Neuronal stem cell (in vitro differentiated cells): ENCODE measurements at regions not wholly inside any gene's neighbourhood (a gene's known extent, or its start where the extent isn't known, plus 50 kb on each side); places are given as distances from the start of the nearest gene placed in this dataset.

Source experiments
- DNase-seq: peaks from one replicate; pipeline ENCODE4 v3.0.0-alpha.2; 2013; ENCODE audit warnings: low spot score
- H2AFZ ChIP-seq: one replicate; pipeline ENCODE4 v1.6.1; 2013; ENCODE audit warnings: mild to moderate bottlenecking, low read length, inconsistent platforms
- H2AK5ac ChIP-seq: 2 replicates; pipeline ENCODE4 v1.6.1; 2013; ENCODE audit warnings: low read depth, mild to moderate bottlenecking, inconsistent platforms, low read length, moderate library complexity, mixed read lengths
- H2BK120ac ChIP-seq: 2 replicates; pipeline ENCODE4 v1.6.1; 2013; ENCODE audit warnings: low read depth, mild to moderate bottlenecking, inconsistent platforms, low read length, moderate library complexity, mixed read lengths
- H2BK12ac ChIP-seq: one replicate; pipeline ENCODE4 v1.6.1; 2013; ENCODE audit warnings: low read length, inconsistent platforms
- H2BK15ac ChIP-seq: 2 replicates; pipeline ENCODE4 v1.6.1; 2013; ENCODE audit warnings: mild to moderate bottlenecking, low read length, inconsistent platforms, mixed read lengths
- H2BK5ac ChIP-seq: one replicate; pipeline ENCODE4 v1.6.1; 2013; ENCODE audit warnings: inconsistent platforms, mild to moderate bottlenecking, low read length, moderate library complexity
- H3K14ac ChIP-seq: one replicate; pipeline ENCODE4 v1.6.1; 2013; ENCODE audit warnings: low read length, inconsistent platforms
- H3K18ac ChIP-seq: 2 replicates; pipeline ENCODE4 v1.6.1; 2013; ENCODE audit warnings: low read length, inconsistent platforms
- H3K23ac ChIP-seq: 2 replicates; pipeline ENCODE4 v1.6.1; 2013; ENCODE audit warnings: low read depth, mild to moderate bottlenecking, mixed read lengths, low read length, inconsistent platforms; ENCODE audit not compliant: poor library complexity
- H3K27ac ChIP-seq: replicated peaks from 3 replicates; pipeline ENCODE4 v1.5.1; 2013; ENCODE audit warnings: low read length, inconsistent platforms
- H3K27me3 ChIP-seq, 3 experiments: 2 replicates each; pipeline ENCODE4 v1.6.1; 2013; ENCODE audit warnings: low read length in 3 of 3, mild to moderate bottlenecking in 2 of 3, inconsistent platforms in 1 of 3, low read depth in 1 of 3, mixed read lengths in 1 of 3, moderate library complexity in 1 of 3; ENCODE audit not compliant: control insufficient read depth in 3 of 3, insufficient read depth in 3 of 3
- H3K36me3 ChIP-seq, 2 donors: replicated peaks in 1 of 2; 2 replicates each; pipeline ENCODE4 v1.6.1; 2013; ENCODE audit warnings: low read length in 2 of 2; ENCODE audit not compliant: control insufficient read depth in 2 of 2, insufficient read depth in 2 of 2
- H3K4ac ChIP-seq: 2 replicates; pipeline ENCODE4 v1.6.1; 2013; ENCODE audit warnings: inconsistent platforms, mild to moderate bottlenecking, low read length, moderate library complexity
- H3K4me1 ChIP-seq, 2 donors: 1 replicate in 1 of 2; 2 replicates in 1 of 2; pipeline ENCODE4 v1.6.1; 2013; ENCODE audit warnings: low read length in 2 of 2, low read depth in 1 of 2; ENCODE audit not compliant: control insufficient read depth in 2 of 2, insufficient read depth in 1 of 2
- H3K4me2 ChIP-seq: one replicate; pipeline ENCODE4 v1.6.1; 2013; ENCODE audit warnings: mild to moderate bottlenecking, low read length, inconsistent platforms; ENCODE audit not compliant: insufficient read depth, poor library complexity, severe bottlenecking
- H3K4me3 ChIP-seq, 2 donors: 2 replicates each; pipeline ENCODE4 v1.5.1; 2013; ENCODE audit warnings: low read length in 2 of 2, mild to moderate bottlenecking in 2 of 2, inconsistent platforms in 1 of 2, moderate library complexity in 1 of 2
- H3K79me1 ChIP-seq: one replicate; pipeline ENCODE4 v1.6.1; 2013; ENCODE audit warnings: low read depth, mild to moderate bottlenecking, inconsistent platforms, low read length, moderate library complexity
- H3K9ac ChIP-seq: one replicate; pipeline ENCODE4 v1.6.1; 2013; ENCODE audit warnings: mild to moderate bottlenecking, low read depth, low read length, inconsistent platforms; ENCODE audit not compliant: poor library complexity
- H3K9me3 ChIP-seq, 2 donors: replicated peaks in 1 of 2; 2 replicates each; pipeline versions ENCODE3 to v1.6.1; 2013; ENCODE audit warnings: low read length in 2 of 2, mild to moderate bottlenecking in 2 of 2, inconsistent platforms in 1 of 2, low read depth in 1 of 2, mixed read lengths in 1 of 2, moderate library complexity in 1 of 2; ENCODE audit not compliant: control insufficient read depth in 2 of 2, insufficient read depth in 1 of 2
- H4K8ac ChIP-seq: one replicate; pipeline ENCODE4 v1.6.1; 2013; ENCODE audit warnings: low read depth, mild to moderate bottlenecking, inconsistent platforms, low read length, moderate library complexity
- H4K91ac ChIP-seq: one replicate; pipeline ENCODE4 v1.6.1; 2013; ENCODE audit warnings: low read length, low read depth, mild to moderate bottlenecking, inconsistent platforms; ENCODE audit not compliant: poor library complexity
- WGBS, 2 donors: extraction: QIAGEN DNeasy Blood & Tissue Kit; methylation state at CpG; one replicate each; pipeline ENCODE4 v1.1.7; 2013; ENCODE audit warnings: missing lambda C conversion rate in 2 of 2, mixed read lengths in 1 of 2; ENCODE audit not compliant: insufficient read length in 2 of 2, insufficient replicate concordance in 1 of 2; ENCODE audit errors: extremely low coverage in 2 of 2; 5-methylcytosine and 5-hydroxymethylcytosine counted together

DNA sequence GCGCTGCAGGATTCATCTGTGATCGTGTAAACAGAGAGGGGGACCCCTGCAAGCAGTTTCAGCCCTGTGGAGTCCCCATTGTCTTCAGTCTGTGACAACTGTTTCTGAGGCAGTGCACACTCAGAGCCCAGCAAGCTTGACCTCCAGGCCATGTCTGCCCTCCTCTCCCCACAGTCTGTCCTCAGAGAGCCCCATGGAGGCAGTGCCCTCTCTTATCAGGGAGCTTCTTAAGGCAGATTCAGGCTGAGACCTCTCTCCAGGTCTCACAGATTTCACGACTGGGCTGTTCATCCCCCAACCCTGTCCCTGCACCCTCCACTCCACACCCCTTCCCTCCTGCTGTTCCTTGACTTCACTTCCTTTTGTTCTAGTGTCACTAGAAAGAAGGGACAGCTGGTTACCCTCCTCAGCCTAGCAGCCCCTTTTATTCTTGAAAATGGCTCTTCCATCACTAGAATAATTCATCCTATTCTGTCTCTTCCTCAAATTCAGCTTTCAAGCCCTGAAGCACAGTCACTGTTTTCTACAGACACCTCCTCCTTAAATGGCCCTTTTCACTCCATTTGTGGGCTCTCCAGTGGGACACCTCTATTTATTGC, 218.4 kb downstream of the MED10 start:
- H3K27me3 ChIP-seq = no peaks in the 10 kb centered on the region
- no peak overlapping the region for H2BK5ac ChIP-seq
- H3K23ac ChIP-seq = no peak overlapping the region
- H3K14ac ChIP-seq = no peak overlapping the region
- peak overlapping the region; percentile 22 for H3K4me2 ChIP-seq
- no peak overlapping the region for H2BK15ac ChIP-seq
- H4K8ac ChIP-seq = no peak overlapping the region
- no peak overlapping the region for H2BK120ac ChIP-seq
- no peaks in the 10 kb centered on the region for H3K9me3 ChIP-seq
- H4K91ac ChIP-seq = no peak overlapping the region
- H3K4ac ChIP-seq = no peak overlapping the region
- H2AFZ ChIP-seq = peak overlapping the region; percentile 26
- DNase-seq = no peak
- H3K4me3 ChIP-seq = no peak overlapping the region
- no peak overlapping the region for H3K9ac ChIP-seq
- no peak overlapping the region for H2AK5ac ChIP-seq
- no peaks in the 10 kb centered on the region for H3K36me3 ChIP-seq
- H3K27ac ChIP-seq = peak overlapping the region; percentile 39
- no peak overlapping the region for H2BK12ac ChIP-seq
- no CpG with 5 or more reads among the region's 3 CpGs for WGBS, 2 donors
- no peak overlapping the region for H3K18ac ChIP-seq
- H3K4me1 ChIP-seq = peaks cover 6 to 19% of the 10 kb centered on the region in 2 donors
- H3K79me1 ChIP-seq = no peaks in the 10 kb centered on the region

DNA sequence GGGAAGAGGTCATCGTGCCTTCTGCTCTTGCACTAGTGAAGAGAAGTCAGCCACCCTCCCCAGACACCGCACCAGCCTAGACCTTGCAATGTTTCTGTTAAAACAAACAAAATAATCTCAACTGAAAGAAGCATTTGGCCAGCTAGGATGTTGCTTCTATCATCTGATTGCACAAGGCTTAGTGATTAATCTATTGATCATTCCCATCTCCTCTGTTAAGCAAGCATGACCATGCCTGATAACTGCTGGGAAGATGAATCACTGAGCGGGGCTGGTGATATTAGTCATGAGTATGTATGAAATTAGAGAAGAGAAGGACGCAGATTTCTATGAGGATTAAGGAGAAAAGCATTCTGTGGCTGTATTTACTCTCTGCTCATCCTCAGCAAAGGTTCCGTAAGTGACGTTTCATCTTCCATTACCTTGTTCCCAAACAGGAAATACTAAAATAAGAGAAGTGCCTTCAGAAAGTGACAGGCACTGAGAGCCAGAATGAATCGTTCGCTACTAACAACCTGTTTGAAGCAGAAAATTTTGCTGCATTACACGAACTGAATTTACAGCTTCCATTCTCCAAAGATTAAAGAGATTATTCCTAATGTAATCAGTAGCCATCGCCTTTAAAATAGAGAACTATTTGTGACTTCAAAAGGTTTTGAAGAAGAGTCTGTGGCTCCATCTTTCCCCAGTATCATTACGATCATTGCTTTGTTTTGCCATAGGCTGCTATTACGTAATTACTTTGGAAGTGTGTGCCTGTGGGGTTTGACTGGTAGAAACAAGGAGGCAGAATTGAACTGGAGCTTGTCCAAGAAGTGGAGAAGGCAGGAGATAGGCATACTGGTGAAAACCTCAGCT, 219.1 kb downstream of the MED10 start:
- no peak overlapping the region for H2BK12ac ChIP-seq
- no peak overlapping the region for H3K4ac ChIP-seq

DNA sequence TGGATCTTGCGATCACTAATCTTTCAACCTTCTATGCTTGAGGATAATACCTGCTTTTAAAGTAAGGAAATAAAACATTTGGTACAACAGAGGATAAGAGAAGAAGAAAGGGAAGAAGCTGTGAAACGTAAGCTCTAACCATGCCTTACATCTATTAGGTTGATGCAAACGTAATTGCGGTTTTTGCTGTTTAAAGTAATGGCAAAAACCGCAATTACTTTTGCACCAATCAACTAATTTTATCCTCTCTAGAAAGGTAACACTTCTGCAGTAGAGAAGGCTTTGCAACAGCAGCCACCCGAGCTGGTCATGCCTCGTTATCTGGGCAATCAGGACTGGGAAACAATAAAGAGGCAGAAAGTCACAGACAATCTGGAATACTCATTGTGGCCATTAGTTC, 224.1 kb downstream of the MED10 start:
- Histone ChIP-seq H2AK5ac (no peak overlapping the region), H4K91ac (no peak overlapping the region), H3K23ac (no peak overlapping the region), H3K4me1 (peaks cover 0 to 2% of the 10 kb centered on the region in 2 donors), H3K27me3 (no peaks in the 10 kb centered on the region), H2BK120ac (no peak overlapping the region), H3K14ac (no peak overlapping the region), H4K8ac (no peak overlapping the region), H3K4me3 (no peak overlapping the region), H3K18ac (no peak overlapping the region), H3K4me2 (no peak overlapping the region), H3K9ac (no peak overlapping the region), H3K27ac (no peak overlapping the region), H2BK15ac (no peak overlapping the region), H3K9me3 (no peaks in the 10 kb centered on the region), H3K4ac (no peak overlapping the region), H2BK12ac (no peak overlapping the region), H2BK5ac (no peak overlapping the region), H2AFZ (no peak overlapping the region), H3K79me1 (no peaks in the 10 kb centered on the region), H3K36me3 (no peaks in the 10 kb centered on the region)
- WGBS, 2 donors = no CpG with 5 or more reads among the region's 7 CpGs
- DNase-seq = no peak

More for the DNA sequence above, 219.1 kb downstream of the MED10 start:
- Histone ChIP-seq H2AFZ (peak overlapping the region; percentile 26), H3K9ac (no peak overlapping the region), H3K18ac (no peak overlapping the region), H2BK15ac (no peak overlapping the region), H3K4me3 (no peak overlapping the region), H3K27ac (no peak overlapping the region), H2BK5ac (no peak overlapping the region), H3K27me3 (no peaks in the 10 kb centered on the region), H2BK120ac (no peak overlapping the region), H4K8ac (no peak overlapping the region), H3K79me1 (no peaks in the 10 kb centered on the region), H3K9me3 (no peaks in the 10 kb centered on the region), H2AK5ac (no peak overlapping the region), H3K4me1 (peaks cover 6 to 19% of the 10 kb centered on the region in 2 donors), H3K14ac (no peak overlapping the region), H3K4me2 (peak overlapping the region; percentile 22), H3K23ac (no peak overlapping the region), H3K36me3 (no peaks in the 10 kb centered on the region), H4K91ac (no peak overlapping the region)
- no peak for DNase-seq
- no CpG with 5 or more reads among the region's 12 CpGs for WGBS, 2 donors

DNA sequence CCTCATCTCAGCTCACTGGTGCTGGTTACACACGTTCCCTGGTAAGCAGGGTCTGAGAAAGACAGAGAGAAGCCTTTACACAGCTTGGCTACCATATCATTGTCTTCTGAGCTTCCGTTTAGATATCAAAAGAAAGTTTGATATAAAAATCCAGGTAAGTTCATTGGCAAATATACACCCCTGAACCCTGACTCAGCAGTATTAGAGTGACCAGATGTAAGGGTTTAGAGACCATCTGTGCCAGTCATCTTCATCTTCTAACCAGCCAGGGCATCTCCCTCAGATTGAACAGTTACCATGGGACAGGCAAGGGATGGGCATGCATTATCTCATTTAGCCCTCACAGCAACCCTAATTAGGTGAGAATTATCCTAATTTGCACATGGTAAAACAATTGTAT, 232.1 kb downstream of the MED10 start:
- Histone ChIP-seq H3K4me3 (no peak overlapping the region), H3K36me3 (no peaks in the 10 kb centered on the region), H3K23ac (no peak overlapping the region), H4K8ac (no peak overlapping the region), H3K18ac (no peak overlapping the region), H3K4me1 (peaks cover 0 to 5% of the 10 kb centered on the region in 2 donors), H4K91ac (no peak overlapping the region), H3K9ac (no peak overlapping the region), H2AK5ac (no peak overlapping the region), H3K27me3 (no peaks in the 10 kb centered on the region), H3K4me2 (no peak overlapping the region), H3K79me1 (no peaks in the 10 kb centered on the region), H2BK12ac (no peak overlapping the region), H2BK120ac (no peak overlapping the region), H3K4ac (no peak overlapping the region), H3K27ac (no peak overlapping the region), H3K9me3 (no peaks in the 10 kb centered on the region), H2AFZ (no peak overlapping the region), H3K14ac (no peak overlapping the region), H2BK15ac (no peak overlapping the region), H2BK5ac (no peak overlapping the region)
- WGBS, 2 donors = no CpG with 5 or more reads among the region's 2 CpGs
- no peak for DNase-seq
